H9 (cell line): ENCODE measurements at regions not wholly inside any gene's neighbourhood (a gene's known extent, or its start where the extent isn't known, plus 50 kb on each side); places are given as distances from the start of the nearest gene placed in this dataset.

Experiments used
- DNase-seq: peaks from one replicate; pipeline ENCODE4 v3.0.0-alpha.2; 2017
- H2AFZ ChIP-seq: one replicate; pipeline ENCODE4 v1.6.1; 2013; ENCODE audit warnings: mild to moderate bottlenecking, low read length, control low read depth, moderate library complexity
- H2AK5ac ChIP-seq: 2 replicates; pipeline ENCODE4 v1.6.1; 2013; ENCODE audit warnings: low read length, control low read depth, mixed read lengths; ENCODE audit not compliant: insufficient read length
- H2BK120ac ChIP-seq: one replicate; pipeline ENCODE4 v1.6.1; 2013; ENCODE audit warnings: low read depth, mild to moderate bottlenecking, low read length, control low read depth, inconsistent platforms; ENCODE audit not compliant: poor library complexity, severe bottlenecking
- H2BK12ac ChIP-seq: 2 replicates; pipeline ENCODE4 v1.6.1; 2013; ENCODE audit warnings: low read length, control low read depth, mixed read lengths, low read depth; ENCODE audit not compliant: insufficient read length
- H2BK15ac ChIP-seq: 2 replicates; pipeline ENCODE4 v1.6.1; 2013; ENCODE audit warnings: low read depth, low read length, control low read depth
- H2BK20ac ChIP-seq: one replicate; pipeline ENCODE4 v1.6.1; 2013; ENCODE audit warnings: low read depth, mild to moderate bottlenecking, low read length, control low read depth, inconsistent platforms; ENCODE audit not compliant: poor library complexity, severe bottlenecking
- H2BK5ac ChIP-seq: 2 replicates; pipeline ENCODE4 v1.6.1; 2013; ENCODE audit warnings: low read length, control low read depth, mixed read lengths; ENCODE audit not compliant: insufficient read length
- H3K14ac ChIP-seq: 2 replicates; pipeline ENCODE4 v1.6.1; 2013; ENCODE audit warnings: low read length, control low read depth; ENCODE audit not compliant: insufficient read depth
- H3K18ac ChIP-seq: 2 replicates; pipeline ENCODE4 v1.6.1; 2013; ENCODE audit warnings: low read depth, mild to moderate bottlenecking, mixed read lengths, low read length, control low read depth; ENCODE audit not compliant: insufficient read length
- H3K23ac ChIP-seq: 2 replicates; pipeline ENCODE4 v1.6.1; 2013; ENCODE audit warnings: low read length, control low read depth, mixed read lengths, low read depth; ENCODE audit not compliant: insufficient read length
- H3K23me2 ChIP-seq: 2 replicates; pipeline ENCODE4 v1.6.1; 2013; ENCODE audit warnings: low read depth, mild to moderate bottlenecking, mixed read lengths, low read length, control low read depth; ENCODE audit not compliant: insufficient read length, poor library complexity, severe bottlenecking
- H3K27ac ChIP-seq: 2 replicates; pipeline ENCODE4 v1.5.1; 2013; ENCODE audit warnings: low read length, control low read depth, mixed read lengths, low read depth; ENCODE audit not compliant: insufficient read length
- H3K27me3 ChIP-seq: 2 replicates; pipeline ENCODE4 v1.6.1; 2013; ENCODE audit warnings: low read length, control low read depth, inconsistent platforms; ENCODE audit not compliant: insufficient read depth
- H3K4ac ChIP-seq: 2 replicates; pipeline ENCODE4 v1.6.1; 2013; ENCODE audit warnings: low read depth, mild to moderate bottlenecking, control low read depth, inconsistent platforms, low read length, moderate library complexity
- H3K4me1 ChIP-seq: 2 replicates; pipeline ENCODE4 v1.6.1; 2013; ENCODE audit warnings: low read length, control low read depth, inconsistent platforms; ENCODE audit not compliant: insufficient read depth
- H3K4me2 ChIP-seq: 2 replicates; pipeline ENCODE4 v1.6.1; 2013; ENCODE audit warnings: low read length, control low read depth, mixed read lengths; ENCODE audit not compliant: insufficient read length, insufficient read depth
- H3K56ac ChIP-seq: 2 replicates; pipeline ENCODE4 v1.6.1; 2013; ENCODE audit warnings: low read depth, mild to moderate bottlenecking, mixed read lengths, low read length, control low read depth; ENCODE audit not compliant: insufficient read length
- H3K79me1 ChIP-seq: 2 replicates; pipeline ENCODE4 v1.6.1; 2013; ENCODE audit warnings: low read depth, mild to moderate bottlenecking, moderate library complexity, low read length, control low read depth, inconsistent platforms; ENCODE audit not compliant: insufficient read depth, poor library complexity, severe bottlenecking
- H3K79me2 ChIP-seq: 2 replicates; pipeline ENCODE4 v1.6.1; 2013; ENCODE audit warnings: low read length, control low read depth, inconsistent platforms; ENCODE audit not compliant: insufficient read depth
- H3K9ac ChIP-seq: 2 replicates; pipeline ENCODE4 v1.6.1; 2013; ENCODE audit warnings: low read length, control low read depth, mixed read lengths; ENCODE audit not compliant: insufficient read length; ENCODE audit errors: extremely low read depth
- H3K9me3 ChIP-seq: one replicate; pipeline ENCODE4 v1.6.1; 2013; ENCODE audit warnings: low read depth, low read length, inconsistent platforms; ENCODE audit not compliant: control insufficient read depth
- H3T11ph ChIP-seq: one replicate; pipeline ENCODE4 v1.6.1; 2013; ENCODE audit warnings: mild to moderate bottlenecking, low read length, control low read depth, inconsistent platforms
- H4K20me1 ChIP-seq: one replicate; pipeline ENCODE4 v1.6.1; 2013; ENCODE audit not compliant: control insufficient read depth, insufficient read length, insufficient read depth
- H4K5ac ChIP-seq: 2 replicates; pipeline ENCODE4 v1.6.1; 2013; ENCODE audit warnings: low read depth, mild to moderate bottlenecking, mixed read lengths, low read length, control low read depth; ENCODE audit not compliant: insufficient read length
- H4K8ac ChIP-seq: replicated peaks from 2 replicates; pipeline ENCODE4 v1.6.1; 2013; ENCODE audit warnings: low read length, control low read depth, mixed read lengths, low read depth; ENCODE audit not compliant: insufficient read length
- H4K91ac ChIP-seq: 2 replicates; pipeline ENCODE4 v1.6.1; 2013; ENCODE audit warnings: low read depth, mild to moderate bottlenecking, moderate library complexity, mixed read lengths, low read length, control low read depth; ENCODE audit not compliant: insufficient read length
- H3K27ac Mint-ChIP-seq, 3 experiments: 2 replicates in 2 of 3; 3 replicates in 1 of 3; pipeline ENCODE4 v1.8.0; 2020 to 2021; ENCODE audit warnings: mixed read lengths in 3 of 3, mild to moderate bottlenecking in 1 of 3, moderate library complexity in 1 of 3
- H3K27me3 Mint-ChIP-seq: 2 replicates; pipeline ENCODE4 v1.8.0; 2021; ENCODE audit warnings: low read depth, mild to moderate bottlenecking, moderate library complexity, mixed read lengths
- H3K36me3 Mint-ChIP-seq, 3 experiments: 2 replicates in 2 of 3; 3 replicates in 1 of 3; pipeline ENCODE4 v1.8.0; 2020 to 2021; ENCODE audit warnings: low read depth in 3 of 3, mixed read lengths in 3 of 3; ENCODE audit not compliant: insufficient read depth in 1 of 3
- H3K4me1 Mint-ChIP-seq, 2 experiments: 2 replicates each; pipeline ENCODE4 v1.8.0; 2020; ENCODE audit warnings: mixed read lengths in 2 of 2
- H3K4me3 Mint-ChIP-seq, 2 experiments: 2 replicates in 1 of 2; 3 replicates in 1 of 2; pipeline ENCODE4 v1.8.0; 2020 to 2021; ENCODE audit warnings: mild to moderate bottlenecking in 2 of 2, mixed read lengths in 2 of 2, moderate library complexity in 1 of 2
- H3K9me3 Mint-ChIP-seq, 2 experiments: 2 replicates in 1 of 2; 3 replicates in 1 of 2; pipeline ENCODE4 v1.8.0; 2020; ENCODE audit warnings: mild to moderate bottlenecking in 2 of 2, mixed read lengths in 2 of 2, moderate library complexity in 1 of 2
- CTCF ChIP-seq: fragments of 200-600 bp; sonication (generic); conservative IDR thresholded peaks from 3 replicates; pipeline ENCODE4 v1.8.0; 2021; ENCODE audit warnings: antibody characterized with exemption, mild to moderate bottlenecking
- WGBS: extraction: QIAGEN DNeasy Blood & Tissue Kit; methylation state at CpG from one replicate; pipeline ENCODE4 v1.1.7; 2013; ENCODE audit warnings: missing lambda C conversion rate, low lambda C conversion rate, mixed read lengths; ENCODE audit not compliant: insufficient read length; ENCODE audit errors: extremely low coverage; 5-methylcytosine and 5-hydroxymethylcytosine counted together

GRCh38 chr6:96743496-96743895, 93.8 kb downstream of the GPR63 start:
- Histone ChIP-seq H2AFZ (no peak overlapping the region), H3K9me3 (no peaks in the 10 kb centered on the region), H3K27me3 (no peaks in the 10 kb centered on the region), H4K91ac (no peak overlapping the region), H3K14ac (no peak overlapping the region), H3K18ac (no peak overlapping the region), H3K4me1 (no peaks in the 10 kb centered on the region), H3K23me2 (no peaks in the 10 kb centered on the region), H2BK120ac (no peak overlapping the region), H4K8ac (no peak overlapping the region), H4K20me1 (no peaks in the 10 kb centered on the region), H4K5ac (no peak overlapping the region), H3K79me2 (no peaks in the 10 kb centered on the region), H3K9ac (no peak overlapping the region), H3T11ph (no peak overlapping the region), H2BK12ac (no peak overlapping the region), H3K56ac (no peak overlapping the region), H2AK5ac (no peak overlapping the region), H3K4me2 (no peak overlapping the region), H3K4ac (no peak overlapping the region), H2BK5ac (no peak overlapping the region), H3K79me1 (no peaks in the 10 kb centered on the region), H2BK15ac (no peak overlapping the region), H3K23ac (no peak overlapping the region), H2BK20ac (no peak overlapping the region), H3K27ac (no peak overlapping the region)
- TF ChIP-seq CTCF, result no peak
- Mint-ChIP-seq H3K4me3 (no peak overlapping the region), H3K27me3 (no peaks in the 10 kb centered on the region; the same call in 1 of the 2 replicates), H3K36me3 (no peaks in the 10 kb centered on the region), H3K27ac (no peak overlapping the region), H3K4me1 (no peaks in the 10 kb centered on the region), H3K9me3 (no peaks in the 10 kb centered on the region)
- DNase-seq, result no peak
- no CpG with 5 or more reads among the region's 4 CpGs for WGBS
